ENCODE measurements at regions not wholly inside any gene's neighbourhood (a gene's known extent, or its start where the extent isn't known, plus 50 kb on each side); places are given as distances from the start of the nearest gene placed in this dataset.

DNA sequence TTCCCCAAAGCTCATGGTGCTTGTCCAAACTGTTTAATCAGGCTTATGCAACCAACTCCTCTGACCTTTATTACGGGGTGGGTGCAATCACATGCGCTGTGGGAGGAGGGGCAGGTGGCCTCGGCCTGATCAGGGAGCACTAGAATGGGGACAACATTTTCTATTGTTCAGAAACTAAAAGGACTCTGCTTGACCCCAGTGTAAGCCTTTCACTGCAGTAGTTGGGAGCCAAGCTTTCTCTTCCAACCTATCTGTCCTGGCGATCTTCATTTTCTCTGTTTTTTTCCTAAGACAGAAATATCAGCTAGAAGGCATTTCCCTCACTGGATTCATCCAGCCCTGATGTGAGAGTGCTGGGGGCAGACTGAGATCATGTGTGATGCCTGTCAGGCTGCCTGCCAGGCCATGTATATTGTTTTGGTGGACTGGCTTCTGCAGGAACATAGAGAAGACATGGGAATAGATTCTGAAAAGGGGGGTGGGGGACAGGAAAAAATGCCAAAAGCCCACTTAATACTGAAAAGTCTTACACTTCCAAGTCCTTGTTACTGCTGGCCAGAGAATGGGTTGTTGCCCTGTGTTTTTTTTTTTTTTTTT, 627.0 kb upstream of the TBL1XR1 start:
- TF ChIP-seq, protein P1, sequence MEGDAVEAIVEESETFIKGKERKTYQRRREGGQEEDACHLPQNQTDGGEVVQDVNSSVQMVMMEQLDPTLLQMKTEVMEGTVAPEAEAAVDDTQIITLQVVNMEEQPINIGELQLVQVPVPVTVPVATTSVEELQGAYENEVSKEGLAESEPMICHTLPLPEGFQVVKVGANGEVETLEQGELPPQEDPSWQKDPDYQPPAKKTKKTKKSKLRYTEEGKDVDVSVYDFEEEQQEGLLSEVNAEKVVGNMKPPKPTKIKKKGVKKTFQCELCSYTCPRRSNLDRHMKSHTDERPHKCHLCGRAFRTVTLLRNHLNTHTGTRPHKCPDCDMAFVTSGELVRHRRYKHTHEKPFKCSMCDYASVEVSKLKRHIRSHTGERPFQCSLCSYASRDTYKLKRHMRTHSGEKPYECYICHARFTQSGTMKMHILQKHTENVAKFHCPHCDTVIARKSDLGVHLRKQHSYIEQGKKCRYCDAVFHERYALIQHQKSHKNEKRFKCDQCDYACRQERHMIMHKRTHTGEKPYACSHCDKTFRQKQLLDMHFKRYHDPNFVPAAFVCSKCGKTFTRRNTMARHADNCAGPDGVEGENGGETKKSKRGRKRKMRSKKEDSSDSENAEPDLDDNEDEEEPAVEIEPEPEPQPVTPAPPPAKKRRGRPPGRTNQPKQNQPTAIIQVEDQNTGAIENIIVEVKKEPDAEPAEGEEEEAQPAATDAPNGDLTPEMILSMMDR (IDR thresholded peaks at IDR 0.05), result no peak
- TF ChIP-seq POLR2A (IDR thresholded peaks at IDR 0.05), result no peak

All from adrenal gland (tissue), 5 donors.